ENCODE measurements at regions not wholly inside any gene's neighbourhood (a gene's known extent, or its start where the extent isn't known, plus 50 kb on each side); places are given as distances from the start of the nearest gene placed in this dataset.
A peak's percentile ranks its signal among the peaks of the same experiment; 100 is the strongest.

DNA sequence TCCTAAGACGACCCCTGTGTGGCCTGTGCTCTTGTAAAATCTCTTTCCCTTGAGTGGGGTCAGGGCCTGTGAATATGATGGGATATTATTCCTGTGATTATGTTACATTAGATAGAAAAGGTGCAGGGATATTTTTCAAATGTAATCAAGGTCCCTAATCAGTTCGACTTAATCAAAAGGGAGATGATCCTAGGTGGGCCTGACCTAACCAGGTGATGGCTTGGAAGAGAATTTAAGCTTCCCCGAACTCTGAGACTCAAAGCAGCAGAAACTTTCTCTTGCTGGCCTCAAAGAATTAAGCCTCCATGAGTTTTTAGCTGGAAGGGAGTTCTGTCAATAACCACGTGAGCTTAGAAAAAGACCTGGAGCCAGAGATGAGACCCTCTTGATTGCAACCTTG lies 124.7 kb downstream of the MAF start:
- no peaks in the 10 kb centered on the region for H3K9me3 Mint-ChIP-seq
- H3K4me3 Mint-ChIP-seq, result no peak overlapping the region
- no peaks in the 10 kb centered on the region for H3K27me3 Mint-ChIP-seq
- no peak overlapping the region for H3K27ac Mint-ChIP-seq
- ATAC-seq (no peak), DNase-seq (no peak)
- no peaks in the 10 kb centered on the region for H3K4me1 Mint-ChIP-seq

DNA sequence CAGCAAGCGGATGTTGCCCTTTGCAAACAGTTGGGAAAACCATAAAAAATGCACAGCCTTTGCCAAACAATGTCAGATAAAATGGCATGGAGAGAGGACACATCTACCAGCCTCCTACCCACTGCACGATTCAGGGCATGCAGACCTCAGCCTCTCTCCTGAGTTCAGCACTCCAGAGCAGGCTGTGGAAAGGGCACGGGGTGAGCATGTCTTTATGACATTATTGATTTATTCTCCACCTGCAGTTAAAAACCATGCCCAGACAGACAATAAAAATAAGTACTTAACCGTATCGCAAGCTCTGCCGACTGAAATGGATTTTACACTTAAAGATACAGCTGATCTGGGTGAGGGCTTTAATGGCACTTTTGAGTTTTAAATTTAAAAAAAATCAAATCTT lies 127.1 kb downstream of the MAF start:
- Mint-ChIP-seq H3K27me3 (no peaks in the 10 kb centered on the region), H3K9me3 (no peaks in the 10 kb centered on the region), H3K27ac (no peak overlapping the region), H3K4me1 (no peaks in the 10 kb centered on the region), H3K4me3 (no peak overlapping the region)
- ATAC-seq (no peak), DNase-seq (no peak)

DNA sequence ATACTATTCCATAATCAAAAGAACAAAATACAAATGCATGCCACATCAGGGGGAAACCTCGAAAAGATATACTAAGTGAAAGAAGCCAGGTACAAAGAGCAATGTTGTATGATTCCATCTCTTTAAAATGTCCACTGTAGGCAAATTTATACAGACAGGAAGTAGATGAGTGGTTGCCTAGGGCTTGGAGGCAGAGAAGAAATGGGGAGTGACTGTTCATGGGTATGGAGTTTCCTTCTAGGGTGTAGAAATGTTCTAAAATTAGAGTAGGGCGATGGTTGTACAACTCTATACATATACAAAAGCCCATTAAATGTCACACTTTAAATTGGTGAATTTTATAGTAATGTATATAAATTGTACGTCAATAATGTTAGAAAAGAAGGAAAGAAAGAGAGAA lies 128.1 kb downstream of the MAF start:
- DNase-seq (no peak), ATAC-seq (no peak)
- no peaks in the 10 kb centered on the region for H3K27me3 Mint-ChIP-seq
- no peaks in the 10 kb centered on the region for H3K4me1 Mint-ChIP-seq
- no peaks in the 10 kb centered on the region for H3K9me3 Mint-ChIP-seq
- H3K27ac Mint-ChIP-seq, result no peak overlapping the region
- no peak overlapping the region for H3K4me3 Mint-ChIP-seq

DNA sequence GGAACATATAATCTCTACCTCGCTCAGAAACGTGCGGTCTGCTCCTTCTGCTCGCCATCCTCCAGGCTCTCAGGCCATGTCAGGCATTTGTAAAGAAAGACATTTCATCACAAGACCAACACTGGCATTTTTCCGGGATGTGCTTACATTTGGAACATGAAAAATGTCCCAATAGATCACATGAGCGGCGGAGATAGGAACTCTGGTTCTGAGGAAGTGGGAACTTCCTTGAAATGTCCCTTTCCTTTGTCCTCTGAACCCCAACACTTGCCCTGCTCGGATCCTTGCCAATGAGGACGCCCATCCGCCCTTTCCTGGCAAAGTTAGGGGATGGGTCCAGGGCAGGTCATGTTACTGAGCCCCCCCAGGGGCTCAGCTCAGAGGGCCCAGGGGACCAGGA lies 130.5 kb downstream of the MAF start:
- H3K9me3 Mint-ChIP-seq, result no peaks in the 10 kb centered on the region
- DNase-seq (no peak), ATAC-seq (no peak)
- no peaks in the 10 kb centered on the region for H3K4me1 Mint-ChIP-seq
- no peaks in the 10 kb centered on the region for H3K27me3 Mint-ChIP-seq
- no peak overlapping the region for H3K27ac Mint-ChIP-seq
- H3K4me3 Mint-ChIP-seq, result no peak overlapping the region

DNA sequence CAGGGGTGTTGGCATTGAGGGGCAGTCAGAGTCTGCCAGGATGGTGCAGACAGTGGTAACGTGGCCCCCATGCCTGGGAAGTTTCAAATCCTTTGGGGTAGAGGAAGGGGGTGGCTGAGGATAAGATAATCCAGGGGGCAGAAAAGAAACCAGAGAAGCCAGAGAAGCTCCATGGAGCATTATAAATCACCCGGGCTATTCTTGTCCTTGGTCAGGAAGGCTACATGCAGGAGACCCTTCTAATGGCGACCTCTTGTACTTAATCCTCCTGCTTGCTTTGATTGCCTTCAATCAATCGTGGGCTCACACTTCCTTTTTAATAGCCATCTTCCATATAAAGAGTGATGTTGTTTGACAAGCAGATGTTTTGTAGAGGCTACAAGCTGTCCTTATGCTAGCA lies 131.9 kb downstream of the MAF start:
- DNase-seq, result no peak
- no peak for ATAC-seq
- H3K9me3 Mint-ChIP-seq, result no peaks in the 10 kb centered on the region
- no peak overlapping the region for H3K4me3 Mint-ChIP-seq
- H3K4me1 Mint-ChIP-seq, result no peaks in the 10 kb centered on the region
- no peaks in the 10 kb centered on the region for H3K27me3 Mint-ChIP-seq
- H3K27ac Mint-ChIP-seq, result peak overlapping the region in 1 of 2 donors; percentile 93

DNA sequence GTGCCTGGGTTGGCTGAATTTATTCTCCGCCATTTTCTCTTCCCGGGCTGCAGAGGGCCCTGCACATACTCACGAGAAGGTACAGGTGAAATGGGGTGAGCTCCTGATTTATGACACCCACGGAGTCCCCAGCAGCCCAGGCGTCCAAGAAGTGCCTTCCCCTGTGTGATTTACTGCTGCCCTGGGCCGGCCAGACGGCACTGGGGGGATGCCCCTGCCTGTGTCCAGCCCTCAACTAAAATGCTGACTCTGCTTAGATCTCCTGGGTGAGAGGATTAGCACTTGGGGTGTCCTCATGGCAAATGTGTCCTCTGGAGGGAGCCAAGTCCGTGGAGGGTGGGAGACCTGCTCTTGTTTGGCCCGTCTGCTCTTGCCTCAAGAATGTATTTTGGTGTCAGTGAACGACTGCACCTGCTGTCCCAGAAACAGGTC lies 132.4 kb downstream of the MAF start:
- DNase-seq (no peak), ATAC-seq (no peak)
- H3K4me3 Mint-ChIP-seq, result no peak overlapping the region
- no peaks in the 10 kb centered on the region for H3K27me3 Mint-ChIP-seq
- no peaks in the 10 kb centered on the region for H3K4me1 Mint-ChIP-seq
- H3K9me3 Mint-ChIP-seq, result no peaks in the 10 kb centered on the region
- H3K27ac Mint-ChIP-seq, result no peak overlapping the region

DNA sequence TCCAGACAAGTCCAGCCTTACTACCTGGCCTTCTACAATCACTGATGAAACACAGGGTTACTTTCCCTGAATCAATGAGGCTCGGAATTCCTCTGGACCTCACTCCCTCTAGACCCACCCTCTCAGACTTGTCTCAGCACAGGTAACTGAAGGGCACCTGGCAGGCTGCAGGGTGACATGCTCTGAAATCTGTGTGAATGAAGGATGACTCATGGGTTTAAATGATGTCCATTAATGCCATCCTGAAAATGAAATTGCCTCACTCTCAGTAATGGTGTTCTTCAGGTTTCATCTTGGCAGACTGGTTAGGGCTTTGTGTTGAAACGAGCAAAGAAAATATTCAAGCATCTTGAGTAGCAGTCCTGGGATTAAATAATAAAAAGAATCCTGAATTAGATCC lies 134.4 kb downstream of the MAF start:
- H3K27ac Mint-ChIP-seq, result no peak overlapping the region

DNA sequence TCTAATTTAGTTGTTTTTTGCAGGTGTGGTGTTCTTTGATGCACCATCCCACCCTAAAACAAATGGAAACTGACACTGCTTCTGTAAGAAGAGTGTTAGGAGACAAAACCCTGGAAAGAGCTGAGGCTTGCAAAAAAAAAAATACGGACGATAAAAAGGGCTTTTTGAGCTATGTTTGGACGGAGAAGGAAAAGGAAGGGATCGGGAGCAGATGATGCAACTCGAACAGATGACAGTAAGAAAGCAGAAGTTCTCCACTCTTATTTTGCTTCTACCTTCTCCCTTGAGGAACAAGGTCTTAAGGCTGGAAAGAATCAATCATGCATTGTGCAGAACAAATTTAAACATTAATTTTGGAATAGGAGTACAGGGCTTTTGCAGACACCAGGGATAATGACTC lies 136.7 kb downstream of the MAF start:
- Mint-ChIP-seq H3K9me3 (no peaks in the 10 kb centered on the region), H3K27me3 (no peaks in the 10 kb centered on the region), H3K4me3 (no peak overlapping the region), H3K4me1 (no peaks in the 10 kb centered on the region), H3K27ac (no peak overlapping the region)
- no peak for ATAC-seq
- no peak for DNase-seq

More for the DNA sequence above, 134.4 kb downstream of the MAF start:
- no peak for DNase-seq
- no peak overlapping the region for H3K4me3 Mint-ChIP-seq
- no peaks in the 10 kb centered on the region for H3K9me3 Mint-ChIP-seq
- no peaks in the 10 kb centered on the region for H3K4me1 Mint-ChIP-seq
- no peak for ATAC-seq
- H3K27me3 Mint-ChIP-seq, result no peaks in the 10 kb centered on the region

DNA sequence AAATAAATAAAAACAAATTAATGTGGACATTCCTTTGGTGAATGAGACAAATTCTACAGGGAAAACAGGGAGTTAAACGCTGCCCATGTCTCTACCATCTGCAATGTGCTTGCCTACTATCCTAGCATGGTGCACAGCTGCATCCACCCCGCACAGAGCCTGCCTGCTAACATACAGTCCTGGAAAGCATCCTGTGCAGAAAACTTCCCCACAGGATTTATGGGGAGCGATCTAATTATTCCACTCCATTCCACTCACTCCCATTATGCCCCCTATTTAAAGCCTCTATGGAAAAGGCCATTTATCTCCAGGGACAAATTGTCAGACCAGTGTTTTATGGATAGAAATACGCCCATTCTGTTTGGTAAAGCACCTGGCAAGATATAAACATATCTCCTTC lies 144.5 kb downstream of the MAF start:
- no peak overlapping the region for H3K4me3 Mint-ChIP-seq
- peaks cover 20% of the 10 kb centered on the region for H3K27me3 Mint-ChIP-seq
- DNase-seq, result no peak
- H3K4me1 Mint-ChIP-seq, result no peaks in the 10 kb centered on the region
- H3K27ac Mint-ChIP-seq, result no peak overlapping the region
- no peak for ATAC-seq
- H3K9me3 Mint-ChIP-seq, result no peaks in the 10 kb centered on the region

DNA sequence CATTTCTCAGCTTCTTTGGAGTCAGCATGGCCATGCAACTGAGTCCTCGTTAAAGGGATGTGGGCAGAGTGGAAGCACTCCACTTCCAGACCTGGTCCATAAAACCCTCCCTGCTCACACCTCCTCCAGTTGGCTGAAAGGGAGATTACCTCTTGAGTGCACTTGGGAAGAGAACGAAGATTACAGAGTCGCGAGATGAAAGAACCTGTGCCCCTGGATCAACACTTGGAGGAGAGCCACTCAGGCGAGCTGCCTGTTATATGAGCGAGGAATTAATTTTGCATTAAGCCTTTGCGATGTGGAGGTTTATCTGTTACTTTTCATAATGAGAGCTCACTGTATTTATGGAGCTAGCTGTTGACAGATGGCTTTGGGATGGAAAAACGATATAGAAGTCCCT lies 147.9 kb downstream of the MAF start:
- no peaks in the 10 kb centered on the region for H3K4me1 Mint-ChIP-seq
- ATAC-seq, result no peak
- H3K27ac Mint-ChIP-seq, result no peak overlapping the region
- peaks cover 20% of the 10 kb centered on the region for H3K27me3 Mint-ChIP-seq
- no peaks in the 10 kb centered on the region for H3K9me3 Mint-ChIP-seq
- no peak overlapping the region for H3K4me3 Mint-ChIP-seq
- DNase-seq, result no peak

DNA sequence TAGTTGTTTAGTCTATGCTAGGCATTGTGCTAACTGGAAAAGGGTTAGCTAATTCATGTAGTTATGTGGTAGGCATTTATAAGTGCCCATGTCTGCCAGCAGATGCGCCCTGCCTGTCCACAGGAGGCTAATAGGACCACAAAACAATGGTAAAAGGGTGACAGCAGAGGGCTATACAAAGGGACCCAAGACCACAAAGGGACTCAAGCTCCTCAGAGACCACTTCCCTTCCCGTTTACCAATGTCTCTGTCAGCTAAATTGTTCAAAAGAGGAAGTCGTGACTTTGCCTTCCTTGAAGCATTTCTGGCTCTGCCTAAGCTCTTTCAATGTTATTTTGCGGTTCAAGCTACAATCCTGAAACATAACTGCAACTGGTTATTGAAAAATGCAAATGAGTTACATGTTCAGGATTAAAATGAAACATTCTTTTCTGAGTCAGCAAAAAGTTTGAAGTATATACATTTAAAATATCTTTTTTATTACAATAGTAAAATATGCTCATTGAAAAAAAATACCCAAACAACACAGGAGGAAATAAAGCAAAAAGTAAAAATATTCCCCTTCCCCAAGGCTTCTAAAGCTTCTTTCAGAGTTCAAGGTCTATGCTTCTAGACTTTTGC lies 149.2 kb downstream of the MAF start:
- ATAC-seq (peak; percentile 45), DNase-seq (no peak)
- no peak overlapping the region for H3K27ac Mint-ChIP-seq
- peaks cover 20% of the 10 kb centered on the region for H3K27me3 Mint-ChIP-seq
- no peaks in the 10 kb centered on the region for H3K4me1 Mint-ChIP-seq
- H3K9me3 Mint-ChIP-seq, result no peaks in the 10 kb centered on the region
- no peak overlapping the region for H3K4me3 Mint-ChIP-seq

DNA sequence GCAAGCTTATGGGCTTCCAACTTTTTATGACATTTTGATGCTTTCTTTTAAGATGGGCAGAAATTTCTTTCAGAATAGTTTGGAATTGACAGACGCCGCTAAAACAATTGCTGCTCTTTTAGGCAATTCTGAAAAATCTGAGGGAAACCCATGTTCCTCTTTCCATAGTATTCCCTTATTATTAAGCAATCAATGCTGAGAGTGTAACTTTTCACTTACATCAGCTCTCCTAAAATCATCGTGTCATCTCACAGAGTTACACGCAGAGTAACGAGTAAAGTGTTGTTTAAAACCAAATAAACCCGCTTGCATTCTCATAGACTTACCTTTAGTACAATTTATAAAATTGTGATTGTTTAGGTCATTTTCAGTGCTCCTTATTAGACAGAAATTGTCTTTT lies 150.6 kb downstream of the MAF start:
- DNase-seq, result no peak
- no peak overlapping the region for H3K4me3 Mint-ChIP-seq
- no peak overlapping the region for H3K27ac Mint-ChIP-seq
- H3K4me1 Mint-ChIP-seq, result no peaks in the 10 kb centered on the region
- no peak for ATAC-seq
- no peaks in the 10 kb centered on the region for H3K9me3 Mint-ChIP-seq
- H3K27me3 Mint-ChIP-seq, result peaks cover 20% of the 10 kb centered on the region

DNA sequence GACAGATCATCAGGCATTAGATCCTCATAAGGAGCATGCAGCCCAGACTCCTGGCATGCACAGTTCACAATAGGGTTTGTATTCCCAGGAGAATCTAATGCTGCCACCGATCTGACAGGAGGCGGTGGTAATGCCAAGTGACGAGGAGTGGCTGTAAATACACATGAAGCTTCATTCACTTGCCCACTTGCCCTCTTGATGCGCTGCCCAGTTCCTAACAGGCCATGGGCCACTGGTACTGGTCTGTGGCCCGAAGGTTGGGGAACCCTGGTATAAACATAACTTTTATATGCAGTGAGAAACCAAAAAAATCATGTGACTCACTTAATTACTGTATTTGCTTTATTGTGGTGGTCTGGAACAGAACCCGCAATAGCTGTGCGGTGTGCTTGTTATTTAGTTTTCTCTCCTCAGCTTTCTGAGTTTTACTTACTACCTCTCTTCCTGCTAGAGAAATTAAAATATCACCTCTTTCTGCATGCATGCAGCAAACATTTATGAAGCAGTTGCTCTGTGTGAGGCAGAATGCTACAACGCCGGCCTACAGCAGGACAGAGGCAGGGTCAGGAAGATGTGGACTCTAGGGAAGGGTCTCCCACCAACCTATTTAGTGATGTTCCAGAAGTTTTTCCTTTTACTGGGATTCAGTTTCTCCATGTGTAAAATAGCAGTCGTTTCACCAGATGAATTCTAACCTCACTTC lies 151.3 kb downstream of the MAF start:
- no peaks in the 10 kb centered on the region for H3K9me3 Mint-ChIP-seq
- H3K4me3 Mint-ChIP-seq, result no peak overlapping the region
- no peak overlapping the region for H3K27ac Mint-ChIP-seq
- peaks cover 17% of the 10 kb centered on the region for H3K27me3 Mint-ChIP-seq
- no peak for DNase-seq
- ATAC-seq, result no peak
- H3K4me1 Mint-ChIP-seq, result no peaks in the 10 kb centered on the region

DNA sequence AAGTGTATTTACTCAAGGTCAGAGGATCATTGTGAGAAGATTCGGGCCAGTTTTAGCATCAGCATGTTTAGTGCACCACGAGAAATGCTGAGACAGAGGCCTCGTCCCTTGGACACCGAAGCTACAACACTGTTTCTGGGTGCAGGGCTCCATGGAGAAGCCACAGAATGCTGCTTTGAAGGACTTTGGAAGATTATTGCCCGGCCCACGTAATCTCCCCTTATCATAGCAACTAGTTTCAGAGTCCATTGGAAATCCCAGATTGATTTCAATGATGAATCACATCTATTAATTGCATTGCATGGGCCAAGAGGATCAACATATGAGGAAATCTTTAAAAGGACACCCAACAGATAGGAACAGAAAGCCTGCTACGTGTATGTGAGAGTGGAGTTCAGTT lies 156.0 kb downstream of the MAF start:
- Mint-ChIP-seq H3K27me3 (peaks cover 24% of the 10 kb centered on the region), H3K4me1 (no peaks in the 10 kb centered on the region), H3K9me3 (no peaks in the 10 kb centered on the region), H3K27ac (no peak overlapping the region), H3K4me3 (no peak overlapping the region)
- no peak for DNase-seq
- no peak for ATAC-seq

DNA sequence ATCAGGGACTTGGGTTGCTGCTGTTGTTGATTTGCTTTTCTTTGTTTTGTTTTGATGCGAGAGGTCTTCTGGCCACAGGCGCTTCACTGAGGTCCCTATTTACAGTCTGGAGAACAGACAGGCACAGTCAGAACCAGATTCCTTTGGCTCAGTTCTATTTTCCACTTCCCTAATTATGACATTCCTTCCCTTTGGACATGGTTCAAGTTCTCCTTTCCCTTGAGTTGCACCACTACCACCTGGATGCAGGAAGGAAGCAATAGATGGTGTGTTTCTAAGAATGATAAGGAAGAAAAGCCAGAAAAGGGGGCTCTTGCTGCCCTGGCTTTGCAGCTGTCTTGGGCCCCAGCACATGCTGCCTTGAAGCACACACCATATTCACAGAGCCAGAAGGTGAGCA lies 160.6 kb downstream of the MAF start:
- no peaks in the 10 kb centered on the region for H3K4me1 Mint-ChIP-seq
- H3K27me3 Mint-ChIP-seq, result peaks cover 24% of the 10 kb centered on the region
- no peak overlapping the region for H3K4me3 Mint-ChIP-seq
- DNase-seq (no peak), ATAC-seq (no peak)
- no peak overlapping the region for H3K27ac Mint-ChIP-seq
- no peaks in the 10 kb centered on the region for H3K9me3 Mint-ChIP-seq

DNA sequence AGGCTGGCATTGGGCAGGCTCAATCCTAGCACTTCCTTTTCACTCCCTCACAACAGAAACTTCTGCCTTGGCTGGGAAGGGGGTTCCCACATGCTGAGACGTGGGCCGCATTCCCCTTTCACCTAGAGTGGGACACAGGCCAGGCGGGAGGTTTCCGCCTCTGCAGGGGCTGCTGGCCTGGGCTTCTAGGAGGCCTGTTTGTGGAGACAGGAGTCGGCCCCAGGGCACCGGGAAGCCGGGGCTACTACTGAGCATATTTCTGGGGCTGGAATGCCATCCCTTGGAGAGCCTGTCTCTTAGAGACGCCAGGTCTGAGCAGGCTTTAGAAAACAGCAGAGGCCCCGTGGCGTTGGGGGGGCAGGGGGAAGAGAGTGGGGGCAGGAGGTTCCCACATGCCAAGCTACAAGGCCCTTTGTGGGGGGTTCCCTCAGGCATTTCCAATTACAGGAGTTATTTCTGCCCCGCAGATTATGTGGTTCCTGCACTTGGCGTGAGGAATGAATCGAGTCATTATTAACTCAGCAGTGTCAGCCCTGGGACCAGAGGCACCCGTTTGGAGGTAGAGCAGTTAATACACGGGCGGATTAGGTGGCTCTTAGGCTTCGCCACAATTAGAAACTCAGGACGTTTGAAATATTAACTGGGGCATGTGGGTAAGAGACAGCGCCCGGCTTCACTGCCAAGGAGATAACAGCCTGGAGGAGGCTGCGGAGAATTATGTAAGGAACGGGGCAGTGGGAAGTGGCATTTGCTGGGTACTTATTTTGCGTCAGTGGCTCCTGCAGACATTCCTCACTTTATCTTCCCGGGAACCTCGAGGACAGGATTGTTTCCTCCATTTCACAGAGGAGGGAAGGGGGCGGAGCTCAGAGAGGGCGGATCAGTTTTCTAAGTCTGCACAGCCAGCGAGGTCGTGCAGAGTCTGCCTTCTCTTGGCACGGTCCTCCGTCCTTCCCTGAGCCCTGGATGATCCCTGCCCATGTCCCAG lies 162.5 kb downstream of the MAF start:
- Mint-ChIP-seq H3K4me3 (no peak overlapping the region), H3K9me3 (no peaks in the 10 kb centered on the region), H3K4me1 (no peaks in the 10 kb centered on the region), H3K27ac (peak overlapping the region in 1 of 2 donors; percentile 35), H3K27me3 (peaks cover 24% of the 10 kb centered on the region)
- no peak for ATAC-seq
- no peak for DNase-seq
